Common myeloid progenitor, CD34-positive (primary cell): ENCODE measurements at regions not wholly inside any gene's neighbourhood (a gene's known extent, or its start where the extent isn't known, plus 50 kb on each side); places are given as distances from the start of the nearest gene placed in this dataset.

Experiments used
- CTCF ChIA-PET: fragments of 350-600 bp; sonication (Branson Sonifier 250); formaldehyde crosslinking; loops from one replicate; lab custom pipeline; 2021; ENCODE audit warnings: antibody characterized with exemption; lab: Charles Lee
- POLR2A ChIA-PET: fragments of 350-600 bp; sonication (Branson Sonifier 250); formaldehyde crosslinking; loops from one replicate; lab custom pipeline; 2021; ENCODE audit warnings: antibody characterized with exemption; lab: Charles Lee
- DNase-seq, 3 donors: peaks; one replicate each; pipeline versions ENCODE4 v3.0.0 to v3.0.0-alpha.2; 2013
- H3K27ac ChIP-seq, 2 experiments: 1 replicate in 1 of 2; 2 replicates in 1 of 2; pipeline ENCODE4 v1.7.0; 2013; ENCODE audit warnings: inconsistent platforms in 2 of 2, low read length in 2 of 2, mild to moderate bottlenecking in 2 of 2, low read depth in 1 of 2, moderate library complexity in 1 of 2; ENCODE audit not compliant: severe bottlenecking in 2 of 2, insufficient read depth in 1 of 2, poor library complexity in 1 of 2
- H3K27me3 ChIP-seq, 5 experiments: replicated peaks in 2 of 5; 1 replicate in 3 of 5; 2 replicates in 2 of 5; pipeline versions ENCODE4 v1.6.1 to v1.7.0; 2013; ENCODE audit warnings: low read length in 4 of 5, mild to moderate bottlenecking in 2 of 5, moderate library complexity in 2 of 5, inconsistent platforms in 1 of 5; ENCODE audit not compliant: insufficient read depth in 5 of 5, control insufficient read depth in 4 of 5
- H3K36me3 ChIP-seq, 4 experiments: 1 replicate in 2 of 4; 2 replicates in 2 of 4; pipeline versions ENCODE4 v1.6.1 to v1.7.0; 2013; ENCODE audit warnings: low read length in 3 of 4, control low read depth in 1 of 4, mild to moderate bottlenecking in 1 of 4; ENCODE audit not compliant: control insufficient read depth in 4 of 4, insufficient read depth in 4 of 4
- H3K4me1 ChIP-seq, 4 experiments: 1 replicate in 3 of 4; 2 replicates in 1 of 4; pipeline versions ENCODE4 v1.6.1 to v1.7.1; 2013; ENCODE audit warnings: low read length in 3 of 4, mild to moderate bottlenecking in 3 of 4, control low read depth in 1 of 4, inconsistent platforms in 1 of 4, moderate library complexity in 1 of 4; ENCODE audit not compliant: control insufficient read depth in 4 of 4, insufficient read depth in 4 of 4; ENCODE audit errors: control extremely low read depth in 1 of 4
- H3K4me3 ChIP-seq, 7 experiments: 1 replicate in 4 of 7; 2 replicates in 3 of 7; pipeline versions ENCODE4 v1.5.1 to v1.7.0; 2013; ENCODE audit warnings: mild to moderate bottlenecking in 7 of 7, low read length in 6 of 7, moderate library complexity in 6 of 7, inconsistent platforms in 2 of 7, low read depth in 2 of 7, control low read depth in 1 of 7; ENCODE audit not compliant: insufficient read depth in 4 of 7, control insufficient read depth in 1 of 7; ENCODE audit errors: extremely low read depth in 1 of 7
- H3K9me3 ChIP-seq, 5 experiments: 1 replicate in 4 of 5; 2 replicates in 1 of 5; pipeline versions ENCODE4 v1.6.1 to v1.7.1; 2013; ENCODE audit warnings: low read length in 4 of 5, mild to moderate bottlenecking in 2 of 5, inconsistent platforms in 1 of 5, low read depth in 1 of 5, moderate library complexity in 1 of 5; ENCODE audit not compliant: control insufficient read depth in 4 of 5, insufficient read depth in 2 of 5; ENCODE audit errors: control extremely low read depth in 1 of 5
- WGBS: methylation state at CpG from one replicate; pipeline ENCODE4 v1.1.5; 2013; ENCODE audit not compliant: insufficient coverage; 5-methylcytosine and 5-hydroxymethylcytosine counted together

GRCh38 chr21:35149698-35150097 is 100.6 kb upstream of the RUNX1 start:
- H3K4me1 ChIP-seq, result no peaks in the 10 kb centered on the region
- H3K9me3 ChIP-seq, result peaks cover 0 to 7% (median 0%) of the 10 kb centered on the region in 5 experiments
- no peak overlapping the region for H3K27ac ChIP-seq
- POLR2A ChIA-PET, result no interaction called here
- CTCF ChIA-PET, result no interaction called here
- H3K4me3 ChIP-seq, result no peak overlapping the region
- whole genome bisulfite sequencing, result 100% methylated on average over 3 of the region's 3 CpGs
- no peaks in the 10 kb centered on the region for H3K27me3 ChIP-seq
- no peaks in the 10 kb centered on the region for H3K36me3 ChIP-seq
- no peak for DNase-seq

- no peaks in the 10 kb centered on the region for H3K4me1 ChIP-seq
- no peaks in the 10 kb centered on the region for H3K27me3 ChIP-seq
- POLR2A ChIA-PET, result no interaction called here
- H3K27ac ChIP-seq, result no peak overlapping the region
- 80% methylated on average over 1 of the region's 4 CpGs for WGBS
- DNase-seq, result no peak
- no peaks in the 10 kb centered on the region for H3K36me3 ChIP-seq
- peaks cover 0 to 7% (median 0%) of the 10 kb centered on the region in 5 experiments for H3K9me3 ChIP-seq
- CTCF ChIA-PET, result no interaction called here
- H3K4me3 ChIP-seq, result no peak overlapping the region
Measured at GRCh38 chr21:35147439-35147838, 98.3 kb upstream of the RUNX1 start.

DNA sequence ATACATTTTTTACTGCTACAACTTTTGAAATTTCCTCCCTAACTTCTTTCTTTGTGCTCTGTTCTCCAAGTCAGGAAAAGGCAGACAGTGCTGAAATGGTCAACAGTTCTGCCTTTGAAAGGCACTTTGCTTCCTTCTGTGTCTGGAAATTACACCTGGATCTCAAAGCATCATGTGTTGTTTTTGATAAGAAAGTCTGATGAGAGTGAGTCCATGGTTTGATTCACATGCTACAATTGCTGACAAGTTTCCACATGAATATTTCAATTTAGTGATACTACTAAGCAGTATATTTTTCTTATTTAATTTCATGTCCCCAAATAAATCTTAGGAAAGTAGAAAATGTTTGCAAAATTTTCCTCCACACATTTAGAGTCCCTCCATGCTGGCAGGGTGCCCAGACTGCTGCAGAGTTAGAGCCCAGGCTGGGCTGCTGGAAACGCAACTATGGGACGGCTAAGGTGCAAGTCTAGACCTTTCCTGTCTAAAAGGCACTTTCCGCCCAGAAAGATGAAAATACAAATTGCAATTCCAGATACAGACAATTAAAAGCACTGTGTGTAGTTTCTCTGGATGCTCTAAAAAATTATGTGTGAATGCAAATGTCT is 96.6 kb upstream of the RUNX1 start:
- WGBS, result 83% methylated on average over 2 of the region's 3 CpGs
- POLR2A ChIA-PET, result no interaction called here
- DNase-seq, result no peak
- Histone ChIP-seq H3K4me1 (no peaks in the 10 kb centered on the region), H3K27ac (no peak overlapping the region), H3K36me3 (no peaks in the 10 kb centered on the region), H3K4me3 (no peak overlapping the region), H3K9me3 (peaks cover 0 to 7% (median 0%) of the 10 kb centered on the region in 5 experiments), H3K27me3 (no peaks in the 10 kb centered on the region)
- CTCF ChIA-PET, result no interaction called here

DNA sequence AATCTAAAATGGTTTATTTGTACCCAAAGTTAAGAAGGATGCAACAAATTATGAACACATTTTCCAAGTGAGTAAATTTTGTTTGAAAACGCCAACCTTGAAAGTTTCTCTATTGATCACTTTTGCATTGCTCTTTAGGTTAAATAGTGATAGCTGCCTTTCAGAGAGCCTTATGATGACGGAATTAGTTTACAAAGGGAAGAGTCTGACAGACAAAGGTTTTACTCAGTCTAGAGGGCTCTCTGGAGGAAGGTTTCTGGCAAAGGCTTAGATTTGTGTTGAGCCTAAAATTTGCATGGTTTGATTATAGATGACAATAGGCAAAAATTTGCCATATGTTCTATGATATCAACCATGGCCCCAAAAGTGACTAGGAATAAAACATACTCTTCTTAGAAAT is 95.9 kb upstream of the RUNX1 start:
- no peak overlapping the region for H3K4me3 ChIP-seq
- H3K4me1 ChIP-seq, result no peaks in the 10 kb centered on the region
- H3K27me3 ChIP-seq, result no peaks in the 10 kb centered on the region
- peaks cover 0 to 2% (median 0%) of the 10 kb centered on the region in 5 experiments for H3K9me3 ChIP-seq
- WGBS, result 100% methylated on average over 1 of the region's 2 CpGs
- ChIA-PET CTCF (no interaction called here), POLR2A (no interaction called here)
- H3K36me3 ChIP-seq, result no peaks in the 10 kb centered on the region
- no peak for DNase-seq
- no peak overlapping the region for H3K27ac ChIP-seq

DNA sequence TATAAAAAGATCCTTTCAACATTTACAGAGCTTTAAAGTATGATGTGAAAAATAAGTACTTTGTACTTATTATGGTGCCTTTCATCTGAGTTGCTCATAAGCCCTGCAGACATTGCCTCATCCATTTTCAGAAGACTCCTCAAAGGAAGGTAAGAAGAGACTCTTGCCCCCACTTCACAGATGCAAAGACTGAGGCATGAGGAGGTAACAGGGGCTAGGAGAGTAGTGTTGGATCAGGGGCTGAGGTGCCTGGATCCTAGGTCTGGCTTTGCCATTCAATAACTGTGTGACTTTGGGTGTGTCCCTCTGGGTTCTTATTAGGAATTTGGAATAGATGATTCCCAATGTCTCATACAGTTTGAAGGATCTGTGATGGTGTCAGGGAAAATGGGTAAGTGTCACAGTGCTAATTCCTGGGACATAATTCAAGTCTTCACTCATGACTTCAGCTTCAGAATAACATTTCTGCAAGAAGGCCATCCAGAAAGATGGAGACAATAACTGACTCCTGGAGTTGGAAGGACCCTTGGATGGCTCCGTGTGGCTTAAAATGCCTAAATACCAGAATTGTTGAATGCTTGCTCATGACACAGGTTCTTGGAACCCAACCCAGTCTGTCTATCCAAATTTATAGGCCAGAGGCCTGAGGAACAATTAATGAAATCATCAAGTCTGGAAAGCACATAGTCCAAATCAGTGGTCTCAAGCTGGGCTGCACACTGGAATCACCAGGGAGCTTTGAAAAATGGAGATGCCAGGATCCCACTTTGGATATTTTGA is 93.1 kb upstream of the RUNX1 start:
- CTCF ChIA-PET, result no interaction called here

DNA sequence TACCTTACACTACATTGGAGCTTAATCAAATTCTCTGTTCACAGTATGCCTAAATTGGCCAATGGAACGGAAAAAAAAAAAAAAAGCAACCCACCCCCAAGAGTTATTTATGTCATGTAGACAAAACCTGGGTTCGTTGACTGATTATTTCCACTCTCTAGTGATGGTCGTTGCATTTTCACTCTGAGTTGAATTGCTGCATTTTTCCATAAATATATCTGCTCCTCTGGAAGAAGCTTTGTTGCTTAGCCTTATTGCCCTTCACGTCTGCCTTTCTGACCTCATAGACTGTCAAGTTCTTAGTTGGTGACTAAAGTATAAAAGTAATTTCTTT is 90.2 kb upstream of the RUNX1 start:
- H3K4me1 ChIP-seq, result peaks cover 3 to 26% (median 11%) of the 10 kb centered on the region in 4 experiments
- POLR2A ChIA-PET, result no interaction called here
- H3K9me3 ChIP-seq, result no peaks in the 10 kb centered on the region
- H3K4me3 ChIP-seq, result no peak overlapping the region
- no peak overlapping the region for H3K27ac ChIP-seq
- no peaks in the 10 kb centered on the region for H3K36me3 ChIP-seq
- no peaks in the 10 kb centered on the region for H3K27me3 ChIP-seq
- WGBS, result 90% methylated on average over 3 of the region's 4 CpGs
- no peak for DNase-seq
- CTCF ChIA-PET, result no interaction called here

More for the DNA sequence above, 93.1 kb upstream of the RUNX1 start:
- no peaks in the 10 kb centered on the region for H3K9me3 ChIP-seq
- no peak for DNase-seq
- no peak overlapping the region for H3K4me3 ChIP-seq
- 100% methylated on average over 1 of the region's 1 CpG for WGBS
- POLR2A ChIA-PET, result no interaction called here
- H3K27me3 ChIP-seq, result no peaks in the 10 kb centered on the region
- H3K27ac ChIP-seq, result no peak overlapping the region
- no peaks in the 10 kb centered on the region for H3K36me3 ChIP-seq
- H3K4me1 ChIP-seq, result peaks cover 3 to 14% (median 10%) of the 10 kb centered on the region in 4 experiments

DNA sequence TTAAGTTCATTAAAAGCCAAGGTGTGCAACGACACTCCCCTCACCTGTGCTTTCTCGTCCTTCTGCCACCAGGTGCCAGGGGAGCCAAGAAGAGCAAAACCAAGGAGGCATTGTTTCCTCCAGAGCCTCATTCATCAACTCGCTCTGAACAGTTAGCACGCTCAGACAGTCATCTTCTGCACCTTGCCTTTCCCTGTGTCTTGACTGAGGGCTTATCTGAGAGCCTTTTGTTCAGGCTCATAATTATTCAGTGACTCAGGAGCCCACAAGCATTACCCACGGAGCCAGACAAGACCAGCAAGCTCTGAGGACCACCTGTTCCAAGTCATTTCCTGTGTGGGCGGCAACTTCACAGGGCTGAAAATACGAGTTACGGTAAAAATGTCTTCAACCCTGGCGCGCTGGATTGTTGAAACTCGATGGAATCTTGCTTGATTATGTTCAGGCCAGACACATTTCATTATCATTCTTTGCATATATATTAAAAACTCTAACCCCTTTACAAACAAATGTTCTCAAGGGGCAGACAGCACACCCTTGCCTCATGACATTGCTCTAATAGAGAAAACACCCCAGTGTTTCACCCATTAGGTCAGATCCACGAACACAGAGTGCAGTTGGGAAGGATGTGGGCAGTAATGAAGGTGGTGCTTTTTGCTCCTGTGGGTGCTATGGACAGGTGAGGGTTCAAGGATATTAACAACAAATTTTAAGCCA is 89.7 kb upstream of the RUNX1 start:
- no peak overlapping the region for H3K4me3 ChIP-seq
- WGBS, result 73% methylated on average over 11 of the region's 12 CpGs
- H3K4me1 ChIP-seq, result peaks cover 3 to 26% (median 11%) of the 10 kb centered on the region in 4 experiments
- ChIA-PET CTCF (no interaction called here), POLR2A (no interaction called here)
- H3K36me3 ChIP-seq, result no peaks in the 10 kb centered on the region
- peak; percentile 36 to 93 (median 82) for DNase-seq
- H3K27ac ChIP-seq, result no peak overlapping the region
- H3K27me3 ChIP-seq, result no peaks in the 10 kb centered on the region
- no peaks in the 10 kb centered on the region for H3K9me3 ChIP-seq
